PC-3 (cell line): ENCODE measurements at regions not wholly inside any gene's neighbourhood (a gene's known extent, or its start where the extent isn't known, plus 50 kb on each side); places are given as distances from the start of the nearest gene placed in this dataset.

Experiments
- ATAC-seq: fragments of 200-7000 bp; cut with Tn5 transposase; 2 replicates; pipeline ENCODE4 v1.9.1; 2020; ENCODE audit warnings: mild to moderate bottlenecking, moderate library complexity
- BruUV-seq: library from RNA; stranded (reverse); fragments of 400-500 nt; replicated peaks from 2 replicates; lab custom pipeline; 2021; lab: Mats Ljungman, UMichigan
- CTCF ChIA-PET: fragments of 300-600 bp; sonication (Branson Sonifier 250); formaldehyde crosslinking; loops from one replicate; lab custom pipeline; 2022; ENCODE audit warnings: antibody characterized with exemption; lab: Charles Lee
- POLR2A ChIA-PET: fragments of 300-600 bp; sonication (Branson Sonifier 250); formaldehyde crosslinking; loops from one replicate; lab custom pipeline; 2022; ENCODE audit warnings: antibody characterized with exemption; ENCODE audit not compliant: unreplicated experiment; lab: Charles Lee
- DNase-seq: peaks from one replicate; pipeline ENCODE4 v3.0.0-alpha.2; 2015
- H2AFZ ChIP-seq: fragments of 300-600 bp; sonication (generic); 2 replicates; pipeline ENCODE4 v1.6.0; 2016; ENCODE audit warnings: antibody characterized with exemption, low read length
- H3F3A ChIP-seq: fragments of 300-600 bp; sonication (generic); one replicate; pipeline ENCODE4 v1.6.0; 2017; ENCODE audit warnings: antibody characterized with exemption, low read length, control low read depth, mild to moderate bottlenecking; ENCODE audit not compliant: unreplicated experiment
- H3K27ac ChIP-seq: fragments of 300-600 bp; sonication (generic); 2 replicates; pipeline ENCODE4 v1.5.1; 2016; ENCODE audit warnings: mild to moderate bottlenecking, low read length
- H3K27me3 ChIP-seq: fragments of 300-600 bp; sonication (generic); 2 replicates; pipeline ENCODE4 v1.6.1; 2016; ENCODE audit warnings: low read length, mixed read lengths
- H3K36me3 ChIP-seq: fragments of 300-600 bp; sonication (generic); 2 replicates; pipeline ENCODE4 v1.6.1; 2016; ENCODE audit warnings: low read depth, mixed run types, low read length, mixed read lengths
- H3K4me1 ChIP-seq: fragments of 300-600 bp; sonication (generic); 2 replicates; pipeline ENCODE4 v1.5.1; 2016; ENCODE audit warnings: low read length; ENCODE audit not compliant: insufficient read depth
- H3K4me2 ChIP-seq: fragments of 300-600 bp; sonication (generic); 2 replicates; pipeline ENCODE4 v1.6.0; 2016; ENCODE audit warnings: low read length
- H3K4me3 ChIP-seq: fragments of 300-600 bp; sonication (generic); 2 replicates; pipeline ENCODE4 v1.5.1; 2016; ENCODE audit warnings: mild to moderate bottlenecking, low read length, mixed read lengths
- H3K79me2 ChIP-seq: fragments of 300-600 bp; sonication (generic); 2 replicates; pipeline ENCODE4 v1.6.1; 2017; ENCODE audit warnings: low read length, mixed read lengths
- H3K9ac ChIP-seq: fragments of 300-600 bp; sonication (generic); 2 replicates; pipeline ENCODE4 v1.6.0; 2016; ENCODE audit warnings: mild to moderate bottlenecking, low read length
- H3K9me2 ChIP-seq: fragments of 300-600 bp; sonication (generic); replicated peaks from 2 replicates; pipeline ENCODE4 v1.6.1; 2016; ENCODE audit warnings: mixed run types, low read length, mixed read lengths
- H3K9me3 ChIP-seq: fragments of 300-600 bp; sonication (generic); 2 replicates; pipeline ENCODE4 v1.6.1; 2016; ENCODE audit warnings: low read length, mixed read lengths
- H4K20me1 ChIP-seq: fragments of 300-600 bp; sonication (generic); 2 replicates; pipeline ENCODE4 v1.6.1; 2016; ENCODE audit warnings: low read length, mixed read lengths
- CTCF ChIP-seq: fragments of 300-600 bp; sonication (generic); conservative IDR thresholded peaks from 2 replicates; pipeline ENCODE4 v1.5.1; 2017; ENCODE audit warnings: antibody characterized with exemption, low read depth, mild to moderate bottlenecking, low read length
- EZH2 ChIP-seq: fragments of 300-600 bp; sonication (generic); IDR thresholded peaks from one replicate; pipeline ENCODE4 v1.6.1; 2017; ENCODE audit warnings: antibody characterized with exemption, mild to moderate bottlenecking, low read length; ENCODE audit not compliant: unreplicated experiment
- EZH2phosphoT487 ChIP-seq: fragments of 300-600 bp; sonication (generic); IDR thresholded peaks from 2 replicates; pipeline ENCODE4 v1.6.1; 2018; ENCODE audit warnings: mild to moderate bottlenecking, antibody characterized with exemption, low read length, borderline replicate concordance
- intact Hi-C: fragments of 100-400 bp; cut with micrococcal nuclease; formaldehyde crosslinking; loops from 2 replicates; pipeline ENCODE4 v1.9.0; 2023

- Histone ChIP-seq H3K9me2 (no peaks in the 10 kb centered on the region), H4K20me1 (no peaks in the 10 kb centered on the region), H3F3A (no peaks in the 10 kb centered on the region), H3K4me2 (no peak overlapping the region), H3K27ac (no peak overlapping the region), H3K79me2 (no peaks in the 10 kb centered on the region), H3K27me3 (peaks cover 24% of the 10 kb centered on the region), H3K4me3 (no peak overlapping the region), H3K9ac (no peak overlapping the region), H2AFZ (no peak overlapping the region), H3K36me3 (no peaks in the 10 kb centered on the region), H3K4me1 (no peaks in the 10 kb centered on the region), H3K9me3 (no peaks in the 10 kb centered on the region)
- ChIA-PET POLR2A (no interaction called here), CTCF (no interaction called here)
- TF ChIP-seq EZH2 (no peak), CTCF (no peak), EZH2phosphoT487 (no peak)
- intact Hi-C loops: no loop called here
- no TSS peak for BruUV-seq
- ATAC-seq (no peak), DNase-seq (no peak)
Measured at GRCh38 chr3:45321607-45322391, 66.6 kb upstream of the LARS2 start.

- ATAC-seq (no peak), DNase-seq (no peak)
- TF ChIP-seq EZH2phosphoT487 (no peak), CTCF (no peak), EZH2 (no peak)
- no TSS peak for BruUV-seq
- Histone ChIP-seq H3K27me3 (peaks cover 29% of the 10 kb centered on the region), H3K9me3 (no peaks in the 10 kb centered on the region), H3K79me2 (no peaks in the 10 kb centered on the region), H3F3A (no peaks in the 10 kb centered on the region), H3K4me2 (no peak overlapping the region), H3K4me1 (no peaks in the 10 kb centered on the region), H3K4me3 (no peak overlapping the region), H3K9me2 (no peaks in the 10 kb centered on the region), H3K27ac (no peak overlapping the region), H3K9ac (no peak overlapping the region), H4K20me1 (no peaks in the 10 kb centered on the region), H2AFZ (no peak overlapping the region), H3K36me3 (no peaks in the 10 kb centered on the region)
- CTCF ChIA-PET: no interaction called here
- POLR2A ChIA-PET: no interaction called here
- intact Hi-C loops: no loop called here
Measured at GRCh38 chr3:45322616-45323015, 65.8 kb upstream of the LARS2 start.

GRCh38 chr3:45325676-45326075 lies 62.7 kb upstream of the LARS2 start:
- H3K79me2 ChIP-seq: no peaks in the 10 kb centered on the region
- no peaks in the 10 kb centered on the region for H3K9me2 ChIP-seq
- intact Hi-C loops: no loop called here
- H3K36me3 ChIP-seq: no peaks in the 10 kb centered on the region
- no peak overlapping the region for H2AFZ ChIP-seq
- H3F3A ChIP-seq: no peaks in the 10 kb centered on the region
- peaks cover 38% of the 10 kb centered on the region for H3K27me3 ChIP-seq
- no peaks in the 10 kb centered on the region for H3K9me3 ChIP-seq
- H3K4me1 ChIP-seq: peaks cover 7% of the 10 kb centered on the region; the same call in 1 of the 2 replicates
- TF ChIP-seq EZH2 (no peak), EZH2phosphoT487 (no peak), CTCF (no peak)
- ATAC-seq (no peak), DNase-seq (no peak)
- no peak overlapping the region for H3K4me3 ChIP-seq
- CTCF ChIA-PET: no interaction called here
- H3K9ac ChIP-seq: no peak overlapping the region
- no peak overlapping the region for H3K27ac ChIP-seq
- BruUV-seq: no TSS peak
- H3K4me2 ChIP-seq: no peak overlapping the region
- H4K20me1 ChIP-seq: no peaks in the 10 kb centered on the region
- POLR2A ChIA-PET: no interaction called here
